Smooth muscle cell (in vitro differentiated cells): ENCODE measurements at regions not wholly inside any gene's neighbourhood (a gene's known extent, or its start where the extent isn't known, plus 50 kb on each side); places are given as distances from the start of the nearest gene placed in this dataset.

Source experiments
- DNase-seq: peaks from one replicate; lab custom pipeline; 2025; ENCODE audit not compliant: unreplicated experiment; lab: John Stamatoyannopoulos, UW
- H2AFZ ChIP-seq: fragments of 200-600 bp; sonication (generic); 2 replicates; pipeline ENCODE4 v1.6.0; 2016; ENCODE audit warnings: antibody characterized with exemption, low read depth, mild to moderate bottlenecking
- H3F3A ChIP-seq: fragments of 200-600 bp; sonication (generic); 2 replicates; pipeline ENCODE4 v1.6.0; 2017; ENCODE audit warnings: antibody characterized with exemption, low read depth
- H3K27ac ChIP-seq: fragments of 200-600 bp; sonication (generic); 2 replicates; pipeline ENCODE4 v1.5.1; 2016; ENCODE audit warnings: low read depth, mild to moderate bottlenecking
- H3K27me3 ChIP-seq: fragments of 200-600 bp; sonication (generic); 2 replicates; pipeline ENCODE4 v1.6.1; 2016; ENCODE audit warnings: low read depth, mild to moderate bottlenecking
- H3K36me3 ChIP-seq: fragments of 200-600 bp; sonication (generic); 2 replicates; pipeline ENCODE4 v1.5.1; 2016; ENCODE audit warnings: low read depth
- H3K4me1 ChIP-seq: fragments of 200-600 bp; sonication (generic); 2 replicates; pipeline ENCODE4 v1.5.1; 2016; ENCODE audit warnings: low read depth
- H3K4me2 ChIP-seq: fragments of 200-600 bp; sonication (generic); 2 replicates; pipeline ENCODE4 v1.6.0; 2016; ENCODE audit warnings: mild to moderate bottlenecking
- H3K4me3 ChIP-seq: fragments of 200-600 bp; sonication (generic); 2 replicates; pipeline ENCODE4 v1.5.1; 2016; ENCODE audit warnings: mild to moderate bottlenecking
- H3K79me2 ChIP-seq: fragments of 200-600 bp; sonication (generic); 2 replicates; pipeline ENCODE4 v1.6.0; 2016; ENCODE audit warnings: low read depth, mild to moderate bottlenecking
- H3K9ac ChIP-seq: fragments of 200-600 bp; sonication (generic); 2 replicates; pipeline ENCODE4 v1.6.0; 2016; ENCODE audit warnings: low read depth
- H3K9me3 ChIP-seq: fragments of 200-600 bp; sonication (generic); replicated peaks from 2 replicates; pipeline ENCODE4 v1.5.1; 2016; ENCODE audit warnings: low read depth
- H4K20me1 ChIP-seq: fragments of 200-600 bp; sonication (generic); 2 replicates; pipeline ENCODE4 v1.6.0; 2016; ENCODE audit warnings: low read depth
- WGBS: methylation state at CpG from one replicate; pipeline ENCODE4 v1.1.7; 2016; ENCODE audit warnings: low lambda C conversion rate; 5-methylcytosine and 5-hydroxymethylcytosine counted together
- TF ChIP-seq, protein P1 (sequence below): fragments of 200-600 bp; sonication (generic); IDR thresholded peaks from 2 replicates; pipeline ENCODE4 v1.5.1; 2017; ENCODE audit warnings: borderline replicate concordance, mild to moderate bottlenecking, antibody characterized with exemption; ENCODE audit not compliant: insufficient read depth, poor library complexity, severe bottlenecking

- H3K9me3 ChIP-seq: no peaks in the 10 kb centered on the region
- no peak overlapping the region for H3K4me3 ChIP-seq
- no peak for DNase-seq
- TF ChIP-seq, protein P1, sequence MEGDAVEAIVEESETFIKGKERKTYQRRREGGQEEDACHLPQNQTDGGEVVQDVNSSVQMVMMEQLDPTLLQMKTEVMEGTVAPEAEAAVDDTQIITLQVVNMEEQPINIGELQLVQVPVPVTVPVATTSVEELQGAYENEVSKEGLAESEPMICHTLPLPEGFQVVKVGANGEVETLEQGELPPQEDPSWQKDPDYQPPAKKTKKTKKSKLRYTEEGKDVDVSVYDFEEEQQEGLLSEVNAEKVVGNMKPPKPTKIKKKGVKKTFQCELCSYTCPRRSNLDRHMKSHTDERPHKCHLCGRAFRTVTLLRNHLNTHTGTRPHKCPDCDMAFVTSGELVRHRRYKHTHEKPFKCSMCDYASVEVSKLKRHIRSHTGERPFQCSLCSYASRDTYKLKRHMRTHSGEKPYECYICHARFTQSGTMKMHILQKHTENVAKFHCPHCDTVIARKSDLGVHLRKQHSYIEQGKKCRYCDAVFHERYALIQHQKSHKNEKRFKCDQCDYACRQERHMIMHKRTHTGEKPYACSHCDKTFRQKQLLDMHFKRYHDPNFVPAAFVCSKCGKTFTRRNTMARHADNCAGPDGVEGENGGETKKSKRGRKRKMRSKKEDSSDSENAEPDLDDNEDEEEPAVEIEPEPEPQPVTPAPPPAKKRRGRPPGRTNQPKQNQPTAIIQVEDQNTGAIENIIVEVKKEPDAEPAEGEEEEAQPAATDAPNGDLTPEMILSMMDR: no peak
- H3K9ac ChIP-seq: no peak overlapping the region
- H3F3A ChIP-seq: no peaks in the 10 kb centered on the region
- H4K20me1 ChIP-seq: no peaks in the 10 kb centered on the region
- 64% methylated on average over 5 of the region's 5 CpGs for WGBS
- no peak overlapping the region for H2AFZ ChIP-seq
- H3K27me3 ChIP-seq: peaks cover 4% of the 10 kb centered on the region
- H3K27ac ChIP-seq: no peak overlapping the region
- H3K36me3 ChIP-seq: no peaks in the 10 kb centered on the region
- H3K79me2 ChIP-seq: no peaks in the 10 kb centered on the region
- H3K4me1 ChIP-seq: peaks cover 13% of the 10 kb centered on the region
- H3K4me2 ChIP-seq: no peak overlapping the region
Observed at GRCh38 chr11:115649461-115649860, 145.2 kb upstream of the CADM1 start.

GRCh38 chr11:115645631-115646317 lies 141.6 kb upstream of the CADM1 start:
- no peak overlapping the region for H3K27ac ChIP-seq
- TF ChIP-seq, protein P1: no peak
- H2AFZ ChIP-seq: no peak overlapping the region
- H4K20me1 ChIP-seq: no peaks in the 10 kb centered on the region
- H3K9ac ChIP-seq: no peak overlapping the region
- WGBS: 46% methylated on average over 28 of the region's 28 CpGs
- H3K4me3 ChIP-seq: no peak overlapping the region
- H3K27me3 ChIP-seq: peaks cover 12% of the 10 kb centered on the region
- no peak for DNase-seq
- H3K9me3 ChIP-seq: no peaks in the 10 kb centered on the region
- H3F3A ChIP-seq: no peaks in the 10 kb centered on the region
- peaks cover 7% of the 10 kb centered on the region for H3K4me1 ChIP-seq
- no peaks in the 10 kb centered on the region for H3K36me3 ChIP-seq
- H3K4me2 ChIP-seq: peak overlapping the region; percentile 21
- H3K79me2 ChIP-seq: no peaks in the 10 kb centered on the region

DNA sequence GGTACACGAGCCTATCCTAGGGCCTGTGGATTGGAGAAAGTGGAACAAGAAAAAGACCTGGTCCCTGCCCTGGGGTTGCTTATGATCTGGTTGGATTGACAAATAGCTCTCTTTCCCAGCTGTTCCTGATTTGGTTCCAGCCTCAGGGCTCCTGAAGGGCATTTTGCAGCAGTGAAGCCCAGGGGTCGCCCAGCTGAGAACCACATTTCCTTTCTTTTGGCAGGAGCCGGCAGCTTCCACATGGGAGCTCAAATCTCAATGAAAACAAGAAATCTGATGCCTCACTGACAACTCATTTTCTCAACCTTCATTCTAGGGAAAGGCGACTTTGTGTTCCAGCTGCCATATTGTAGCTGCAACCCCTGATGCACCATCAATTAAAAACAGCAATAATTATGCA lies 140.6 kb upstream of the CADM1 start:
- H3K4me3 ChIP-seq: no peak overlapping the region
- no peak for DNase-seq
- H3K79me2 ChIP-seq: no peaks in the 10 kb centered on the region
- no peaks in the 10 kb centered on the region for H4K20me1 ChIP-seq
- no peaks in the 10 kb centered on the region for H3K36me3 ChIP-seq
- 85% methylated on average over 4 of the region's 4 CpGs for WGBS
- H3K27ac ChIP-seq: no peak overlapping the region
- peaks cover 12% of the 10 kb centered on the region for H3K27me3 ChIP-seq
- peaks cover 7% of the 10 kb centered on the region for H3K4me1 ChIP-seq
- no peaks in the 10 kb centered on the region for H3K9me3 ChIP-seq
- H2AFZ ChIP-seq: no peak overlapping the region
- H3F3A ChIP-seq: no peaks in the 10 kb centered on the region
- no peak overlapping the region for H3K4me2 ChIP-seq
- TF ChIP-seq, protein P1: no peak
- no peak overlapping the region for H3K9ac ChIP-seq
